Hepatocyte (in vitro differentiated cells): ENCODE measurements at regions not wholly inside any gene's neighbourhood (a gene's known extent, or its start where the extent isn't known, plus 50 kb on each side); places are given as distances from the start of the nearest gene placed in this dataset.

Experiments
- CTCF ChIP-seq: fragments of 200-600 bp; sonication (generic); IDR thresholded peaks from 2 replicates; pipeline ENCODE4 v1.5.1; 2016; ENCODE audit warnings: antibody characterized with exemption, mild to moderate bottlenecking; ENCODE audit not compliant: poor library complexity
- EZH2 ChIP-seq: fragments of 200-600 bp; sonication (generic); IDR thresholded peaks from 2 replicates; pipeline ENCODE4 v1.6.1; 2016; ENCODE audit warnings: antibody characterized with exemption, mild to moderate bottlenecking, borderline replicate concordance

- no peak for TF ChIP-seq CTCF
- TF ChIP-seq EZH2, result no peak
These were observed 206.3 kb upstream of the GHR start for GRCh38 chr5:42216904-42217303.
